Uterus (tissue), 3 donors: ENCODE measurements at regions not wholly inside any gene's neighbourhood (a gene's known extent, or its start where the extent isn't known, plus 50 kb on each side); places are given as distances from the start of the nearest gene placed in this dataset.

Source experiments
- DNase-seq, 2 donors: peaks; one replicate each; pipeline ENCODE4 v3.0.0-alpha.2; 2019 to 2020
- H3K27ac ChIP-seq, 2 donors: fragments of 200-600 bp; sonication (generic); 1 replicate in 1 of 2; 2 replicates in 1 of 2; pipeline ENCODE4 v1.5.1; 2016 to 2018
- H3K27me3 ChIP-seq, 2 donors: fragments of 200-600 bp; sonication (generic); one replicate each; pipeline ENCODE4 v1.5.1; 2018 to 2019; ENCODE audit warnings: control low read depth in 1 of 2
- H3K36me3 ChIP-seq, 2 donors: fragments of 200-600 bp; sonication (generic); one replicate each; pipeline ENCODE4 v1.5.1; 2019; ENCODE audit warnings: control low read depth in 1 of 2
- H3K4me1 ChIP-seq, 2 donors: fragments of 200-600 bp; sonication (generic); one replicate each; pipeline ENCODE4 v1.5.1; 2018 to 2019; ENCODE audit warnings: control low read depth in 1 of 2
- H3K4me3 ChIP-seq, 2 donors: fragments of 200-600 bp; sonication (generic); 1 replicate in 1 of 2; 2 replicates in 1 of 2; pipeline ENCODE4 v1.5.1; 2018 to 2019; ENCODE audit warnings: mild to moderate bottlenecking in 1 of 2
- H3K9me3 ChIP-seq, 2 donors: fragments of 200-600 bp; sonication (generic); one replicate each; pipeline ENCODE4 v1.5.1; 2019; ENCODE audit warnings: control low read depth in 1 of 2
- CTCF ChIP-seq, 4 experiments: fragments of 200-600 bp in 2 of 4; fragments of 450-650 bp in 2 of 4; sonication (generic) in 2 of 4; IDR thresholded peaks; one replicate each; pipeline ENCODE4 v1.5.1; 2016 to 2019; ENCODE audit warnings: antibody characterized with exemption in 4 of 4, mild to moderate bottlenecking in 2 of 4, moderate library complexity in 1 of 4
- POLR2A ChIP-seq, 2 donors: fragments of 450-650 bp; IDR thresholded peaks; one replicate each; pipeline ENCODE4 v1.6.1; 2016; ENCODE audit warnings: antibody characterized with exemption in 2 of 2, mild to moderate bottlenecking in 1 of 2, moderate library complexity in 1 of 2
- intact Hi-C: fragments of 100-400 bp; cut with DNase I; formaldehyde crosslinking; loops from one replicate; pipeline ENCODE4 v1.15.1; 2023; ENCODE audit warnings: low total_unique reads
- donor health status: DM: yes; HTN: yes; CAD: no.

GRCh38 chr14:27387463-27387862 lies 789.6 kb upstream of the NOVA1 start:
- no peaks in the 10 kb centered on the region for H3K27me3 ChIP-seq
- H3K9me3 ChIP-seq = no peaks in the 10 kb centered on the region
- no peaks in the 10 kb centered on the region for H3K36me3 ChIP-seq
- no peaks in the 10 kb centered on the region for H3K4me1 ChIP-seq
- no peak overlapping the region for H3K4me3 ChIP-seq
- no peak for DNase-seq
- intact Hi-C loops = no loop called here
- no peak for TF ChIP-seq POLR2A (IDR thresholded peaks at IDR 0.05)
- no peak overlapping the region for H3K27ac ChIP-seq

GRCh38 chr14:27389402-27389801 lies 791.6 kb upstream of the NOVA1 start:
- no peak overlapping the region for H3K27ac ChIP-seq
- TF ChIP-seq CTCF (IDR thresholded peaks at IDR 0.05) (no peak), POLR2A (IDR thresholded peaks at IDR 0.05) (no peak)
- intact Hi-C loops = no loop called here
- no peaks in the 10 kb centered on the region for H3K36me3 ChIP-seq
- no peak overlapping the region for H3K4me3 ChIP-seq
- no peaks in the 10 kb centered on the region for H3K27me3 ChIP-seq
- no peaks in the 10 kb centered on the region for H3K9me3 ChIP-seq
- no peak for DNase-seq
- no peaks in the 10 kb centered on the region for H3K4me1 ChIP-seq

- intact Hi-C loops = no loop called here
- H3K4me1 ChIP-seq = no peaks in the 10 kb centered on the region
- TF ChIP-seq CTCF (IDR thresholded peaks at IDR 0.05) (no peak), POLR2A (IDR thresholded peaks at IDR 0.05) (no peak)
- H3K9me3 ChIP-seq = no peaks in the 10 kb centered on the region
- H3K36me3 ChIP-seq = no peaks in the 10 kb centered on the region
- H3K27me3 ChIP-seq = no peaks in the 10 kb centered on the region
- no peak overlapping the region for H3K4me3 ChIP-seq
- no peak for DNase-seq
- H3K27ac ChIP-seq = no peak overlapping the region
Measured at GRCh38 chr14:27390155-27390554, 792.3 kb upstream of the NOVA1 start.

- no peaks in the 10 kb centered on the region for H3K4me1 ChIP-seq
- no peaks in the 10 kb centered on the region for H3K27me3 ChIP-seq
- intact Hi-C loops = no loop called here
- no peak overlapping the region for H3K27ac ChIP-seq
- TF ChIP-seq CTCF (IDR thresholded peaks at IDR 0.05) (no peak), POLR2A (IDR thresholded peaks at IDR 0.05) (no peak)
- H3K4me3 ChIP-seq = no peak overlapping the region
- no peaks in the 10 kb centered on the region for H3K9me3 ChIP-seq
- DNase-seq = no peak
- no peaks in the 10 kb centered on the region for H3K36me3 ChIP-seq
Measured at GRCh38 chr14:27391331-27391730, 793.5 kb upstream of the NOVA1 start.

GRCh38 chr14:27392153-27392552 lies 794.3 kb upstream of the NOVA1 start:
- no peaks in the 10 kb centered on the region for H3K27me3 ChIP-seq
- intact Hi-C loops = no loop called here
- H3K4me1 ChIP-seq = no peaks in the 10 kb centered on the region
- no peaks in the 10 kb centered on the region for H3K36me3 ChIP-seq
- no peaks in the 10 kb centered on the region for H3K9me3 ChIP-seq
- H3K4me3 ChIP-seq = no peak overlapping the region
- no peak overlapping the region for H3K27ac ChIP-seq
- no peak for DNase-seq
- TF ChIP-seq POLR2A (IDR thresholded peaks at IDR 0.05) (no peak), CTCF (IDR thresholded peaks at IDR 0.05) (no peak)

GRCh38 chr14:27409944-27410343 lies 812.1 kb upstream of the NOVA1 start:
- H3K4me1 ChIP-seq = no peaks in the 10 kb centered on the region
- no peak overlapping the region for H3K27ac ChIP-seq
- intact Hi-C loops = no loop called here
- H3K9me3 ChIP-seq = no peaks in the 10 kb centered on the region
- H3K4me3 ChIP-seq = no peak overlapping the region
- no peaks in the 10 kb centered on the region for H3K27me3 ChIP-seq
- no peaks in the 10 kb centered on the region for H3K36me3 ChIP-seq
- no peak for DNase-seq
- no peak for TF ChIP-seq POLR2A (IDR thresholded peaks at IDR 0.05)
- no peak for TF ChIP-seq CTCF (IDR thresholded peaks at IDR 0.05)
